ENCODE measurements at regions not wholly inside any gene's neighbourhood (a gene's known extent, or its start where the extent isn't known, plus 50 kb on each side); places are given as distances from the start of the nearest gene placed in this dataset.

GRCh38 chr4:175884048-175884447, 72.0 kb upstream of the GPM6A start (continued):
- TF ChIP-seq ZNF114 (CRISPR knock-in tag; IDR thresholded peaks at IDR 0.05), result no peak
- TF ChIP-seq ZNF331 (CRISPR knock-in tag; IDR thresholded peaks at IDR 0.05; ENCODE audit: low read depth), result no peak

GRCh38 chr4:175891231-175891630, 79.2 kb upstream of the GPM6A start:
- Histone ChIP-seq H3K79me2 (replicated peaks; ENCODE audit: insufficient read depth) (no peaks in the 10 kb centered on the region), H3F3A (replicated peaks; ENCODE audit: low read depth) (no peaks in the 10 kb centered on the region), H3K27me3 (ENCODE audit: insufficient read depth) (no peaks in the 10 kb centered on the region), H3K4me2 (no peak overlapping the region), H3K4me1 (ENCODE audit: insufficient read depth) (no peaks in the 10 kb centered on the region), H3K36me3 (ENCODE audit: insufficient read depth) (no peaks in the 10 kb centered on the region), H4K20me1 (replicated peaks; ENCODE audit: insufficient read depth) (no peaks in the 10 kb centered on the region), H2AFZ (no peak overlapping the region), H3K4me3 (no peak overlapping the region), H3K27ac (ENCODE audit: low read depth) (no peak overlapping the region), H3K9me2 (ENCODE audit: insufficient read depth) (no peaks in the 10 kb centered on the region)
- Mint-ChIP-seq H3K27ac (no peak overlapping the region), H3K4me1 (no peaks in the 10 kb centered on the region; the same call in 2 of the 3 replicates), H3K27me3 (ENCODE audit: insufficient read depth, low read depth, poor library complexity) (no peaks in the 10 kb centered on the region), H3K9me3 (no peaks in the 10 kb centered on the region), H3K4me3 (no peak overlapping the region), H3K36me3 (ENCODE audit: low read depth) (no peaks in the 10 kb centered on the region; the same call in 2 of the 3 replicates)
- ATAC-seq, result no peak
- DNase-seq (ENCODE audit: low spot score), result no peak
- TF ChIP-seq POLR2AphosphoS5 (IDR thresholded peaks at IDR 0.05; ENCODE audit: low read depth) (no peak), CTCF (conservative IDR thresholded peaks at IDR 0.05; ENCODE audit: low read depth in 2 of 2) (no peak), ZNF114 (CRISPR knock-in tag; IDR thresholded peaks at IDR 0.05) (no peak), EZH2phosphoT487 (IDR thresholded peaks at IDR 0.05; ENCODE audit: unreplicated experiment) (no peak), ZNF331 (CRISPR knock-in tag; IDR thresholded peaks at IDR 0.05; ENCODE audit: low read depth) (no peak), CREB1 (CRISPR knock-in tag; IDR thresholded peaks at IDR 0.05; ENCODE audit: low read depth) (no peak), JUNB (IDR thresholded peaks at IDR 0.05; ENCODE audit: unreplicated experiment) (no peak), ZNF462 (CRISPR knock-in tag; IDR thresholded peaks at IDR 0.05) (no peak), STAT1 (IDR thresholded peaks at IDR 0.05; ENCODE audit: unreplicated experiment) (no peak), ETS1 (IDR thresholded peaks at IDR 0.05) (no peak), REST (IDR thresholded peaks at IDR 0.05; ENCODE audit: unreplicated experiment) (no peak), EZH2 (IDR thresholded peaks at IDR 0.05; ENCODE audit: low read depth, unreplicated experiment) (no peak), NANOG (IDR thresholded peaks at IDR 0.05; ENCODE audit: borderline replicate concordance) (no peak)
